SU-DHL-6 (cell line): ENCODE measurements at regions not wholly inside any gene's neighbourhood (a gene's known extent, or its start where the extent isn't known, plus 50 kb on each side); places are given as distances from the start of the nearest gene placed in this dataset.

Source experiments
- EZH2phosphoT487 ChIP-seq: fragments of 200-600 bp; sonication (generic), shearing (Covaris generic); conservative IDR thresholded peaks from 2 replicates; pipeline ENCODE4 v1.6.1; 2018; ENCODE audit warnings: mild to moderate bottlenecking, antibody characterized with exemption, low read length, moderate library complexity, mixed read lengths
- TF ChIP-seq, protein P1 (sequence below): fragments of 200-600 bp; sonication (generic); IDR thresholded peaks from one replicate; pipeline ENCODE4 v1.5.1; 2017; ENCODE audit warnings: antibody characterized with exemption, mild to moderate bottlenecking, low read length, moderate library complexity; ENCODE audit not compliant: insufficient read depth, poor library complexity, severe bottlenecking

DNA sequence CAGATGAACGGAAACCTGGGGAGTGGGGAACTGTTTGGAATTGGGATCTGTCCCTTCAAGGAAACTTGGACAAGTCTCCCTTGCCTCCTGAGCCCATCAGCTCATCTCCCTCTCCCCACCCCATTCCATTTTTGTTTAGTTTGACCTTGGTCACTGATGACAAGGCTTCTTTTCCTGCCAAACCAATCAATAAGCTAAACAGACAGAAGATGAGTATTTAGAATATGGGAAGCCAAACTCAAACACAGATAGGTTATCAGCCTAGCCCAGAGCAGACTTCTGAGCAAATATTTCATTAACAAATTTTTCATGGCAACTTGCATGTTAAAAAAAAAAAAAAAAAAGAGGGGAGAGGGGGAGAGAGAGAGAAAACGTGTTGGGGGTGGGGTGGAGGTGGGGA is 337.2 kb upstream of the PROX1 start:
- TF ChIP-seq, protein P1, sequence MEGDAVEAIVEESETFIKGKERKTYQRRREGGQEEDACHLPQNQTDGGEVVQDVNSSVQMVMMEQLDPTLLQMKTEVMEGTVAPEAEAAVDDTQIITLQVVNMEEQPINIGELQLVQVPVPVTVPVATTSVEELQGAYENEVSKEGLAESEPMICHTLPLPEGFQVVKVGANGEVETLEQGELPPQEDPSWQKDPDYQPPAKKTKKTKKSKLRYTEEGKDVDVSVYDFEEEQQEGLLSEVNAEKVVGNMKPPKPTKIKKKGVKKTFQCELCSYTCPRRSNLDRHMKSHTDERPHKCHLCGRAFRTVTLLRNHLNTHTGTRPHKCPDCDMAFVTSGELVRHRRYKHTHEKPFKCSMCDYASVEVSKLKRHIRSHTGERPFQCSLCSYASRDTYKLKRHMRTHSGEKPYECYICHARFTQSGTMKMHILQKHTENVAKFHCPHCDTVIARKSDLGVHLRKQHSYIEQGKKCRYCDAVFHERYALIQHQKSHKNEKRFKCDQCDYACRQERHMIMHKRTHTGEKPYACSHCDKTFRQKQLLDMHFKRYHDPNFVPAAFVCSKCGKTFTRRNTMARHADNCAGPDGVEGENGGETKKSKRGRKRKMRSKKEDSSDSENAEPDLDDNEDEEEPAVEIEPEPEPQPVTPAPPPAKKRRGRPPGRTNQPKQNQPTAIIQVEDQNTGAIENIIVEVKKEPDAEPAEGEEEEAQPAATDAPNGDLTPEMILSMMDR, result no peak
- TF ChIP-seq EZH2phosphoT487, result no peak
